Motor neuron (in vitro differentiated cells): ENCODE measurements at regions not wholly inside any gene's neighbourhood (a gene's known extent, or its start where the extent isn't known, plus 50 kb on each side); places are given as distances from the start of the nearest gene placed in this dataset.
"Not testable (repeated sequence)": the region's sequence is repeated elsewhere in the genome, so short reads cannot be mapped to it uniquely, and the experiment has no call there.

Experiments
- ATAC-seq, 8 experiments: fragments of 200-7000 bp; cut with Tn5 transposase; replicated peaks in 6 of 8; 2 replicates each; pipeline ENCODE4 v1.8.0; 2021; ENCODE audit warnings: mild to moderate bottlenecking in 8 of 8, moderate library complexity in 8 of 8
- H3K27ac ChIP-seq, 2 donors: fragments of 250-450 bp; sonication (Bioruptor Pico); 2 replicates each; pipeline ENCODE4 v1.9.0; 2021; ENCODE audit warnings: antibody characterized with exemption in 2 of 2, mild to moderate bottlenecking in 2 of 2, moderate library complexity in 1 of 2
- H3K4me1 ChIP-seq, 2 donors: fragments of 250-450 bp; sonication (Bioruptor Pico); replicated peaks in 1 of 2; 2 replicates each; pipeline ENCODE4 v1.6.1; 2021; ENCODE audit warnings: antibody characterized with exemption in 2 of 2, mild to moderate bottlenecking in 2 of 2, moderate library complexity in 1 of 2
- H3K4me3 ChIP-seq, 5 donors: fragments of 250-450 bp; sonication (Bioruptor Pico); 2 replicates each; pipeline ENCODE4 v1.9.0; 2021; ENCODE audit warnings: antibody characterized with exemption in 5 of 5, mild to moderate bottlenecking in 5 of 5, moderate library complexity in 4 of 5
- WGBS, 10 experiments: fragments of 450-650 bp; shearing (Covaris generic); methylation state at CpG; one replicate each; pipeline ENCODE4 v1.0.0; 2022; 5-methylcytosine and 5-hydroxymethylcytosine counted together
- in situ Hi-C, 9 experiments: fragments of 400-800 bp; cut with MboI; loops; one replicate each; pipeline ENCODE4 v1.15.0; 2021; ENCODE audit warnings: low sequenced_read_pairs in 9 of 9, low pct_unique_long_range_greater_than_20kb in 2 of 9; ENCODE audit not compliant: unreplicated experiment in 9 of 9

DNA sequence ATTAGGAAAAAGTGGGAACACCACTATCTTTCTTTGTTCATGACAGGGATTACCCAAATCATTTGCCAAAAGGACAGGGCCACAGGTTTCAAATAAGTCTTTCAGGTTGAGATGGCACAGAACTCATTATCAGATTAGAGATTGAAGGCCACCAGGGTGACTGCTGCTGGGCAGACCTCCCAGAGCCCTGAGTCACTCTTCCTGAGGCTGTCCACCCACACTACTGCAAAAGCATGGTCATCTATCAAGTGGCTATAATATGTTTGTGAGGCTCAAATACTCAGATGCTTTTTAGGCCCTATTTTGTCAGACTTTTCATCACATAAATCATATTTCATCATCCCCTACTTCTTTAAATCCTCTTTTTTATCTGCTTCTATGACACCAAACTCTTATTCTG is 155.3 kb upstream of the CCDC196 start:
- no peak overlapping the region for H3K27ac ChIP-seq
- H3K4me1 ChIP-seq: no peaks in the 10 kb centered on the region
- in situ Hi-C loops: no loop called here
- no peak overlapping the region for H3K4me3 ChIP-seq
- peak in 3 of 8 experiments; percentile 48 to 85 (median 78) for ATAC-seq

DNA sequence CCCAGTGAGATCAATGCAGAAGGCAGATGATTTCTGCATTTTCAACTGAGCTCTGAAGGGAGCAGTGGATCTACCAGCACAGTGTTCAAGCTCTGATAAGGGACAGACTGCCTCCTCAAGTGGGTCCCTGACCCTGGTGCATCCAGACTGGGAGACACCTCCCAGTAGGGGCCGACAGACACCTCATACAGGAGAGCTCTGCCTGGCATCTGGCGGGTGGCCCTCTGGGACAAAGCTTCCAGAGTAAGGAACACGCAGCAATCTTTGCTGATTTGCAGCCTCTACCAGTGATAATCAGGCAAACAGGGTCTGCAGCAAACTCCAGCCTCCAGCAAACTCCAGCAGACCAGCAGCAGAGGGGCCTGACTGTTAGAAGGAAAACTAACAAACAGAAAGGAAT is 152.9 kb upstream of the CCDC196 start:
- ATAC-seq: not testable (repeated sequence)

DNA sequence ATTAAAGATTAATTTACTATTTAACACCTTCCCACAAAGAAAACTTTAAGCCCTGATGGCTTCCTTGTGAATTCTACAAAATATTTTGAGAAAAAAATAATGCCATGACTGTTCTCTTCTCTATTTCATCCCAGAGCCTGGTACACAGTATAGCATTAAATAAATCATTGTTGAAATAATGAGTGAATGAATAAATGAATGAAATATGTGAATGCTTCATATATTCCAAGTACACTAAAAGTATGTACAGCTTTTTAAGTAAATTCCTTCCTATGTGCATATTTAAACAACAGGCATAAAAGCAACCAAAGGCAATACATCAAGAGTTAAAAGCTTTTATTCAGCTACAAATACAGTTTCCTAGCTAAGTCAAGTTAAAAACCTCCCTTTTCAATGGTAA is 144.9 kb upstream of the CCDC196 start:
- Histone ChIP-seq H3K27ac (no peak overlapping the region), H3K4me1 (no peaks in the 10 kb centered on the region), H3K4me3 (no peak overlapping the region)
- in situ Hi-C loops: no loop called here
- peak in 1 of 8 experiments; percentile 94 for ATAC-seq

More for the DNA sequence above, 152.9 kb upstream of the CCDC196 start:
- H3K27ac ChIP-seq, H3K4me1 ChIP-seq, H3K4me3 ChIP-seq, in situ Hi-C loops: not testable (repeated sequence)
- 0 to 100% (median 55%) methylated on average over 1 of the region's 3 CpGs; no CpG with 5 or more reads in 4 of the 10 experiments for WGBS, 10 experiments

DNA sequence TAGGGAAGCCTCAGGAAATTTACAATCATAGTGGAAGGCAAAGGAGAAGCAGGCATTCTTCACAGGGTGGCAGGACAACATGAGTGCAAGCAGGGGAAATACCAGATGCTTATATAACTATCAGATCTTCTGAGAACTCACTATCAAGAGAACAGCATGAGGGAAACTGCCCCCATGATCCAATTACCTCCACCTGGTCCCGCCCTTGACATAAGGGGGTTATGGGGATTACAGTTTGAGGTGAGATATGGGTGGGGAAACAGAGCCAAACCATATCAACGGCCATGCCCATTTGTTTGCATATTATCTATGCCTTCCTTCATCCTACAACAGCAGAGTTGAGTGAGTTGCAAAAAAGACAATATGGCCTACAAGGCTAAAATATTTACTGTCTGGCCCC is 140.2 kb upstream of the CCDC196 start:
- H3K4me1 ChIP-seq: no peaks in the 10 kb centered on the region
- H3K4me3 ChIP-seq: no peak overlapping the region
- in situ Hi-C loops: no loop called here
- ATAC-seq: no peak
- H3K27ac ChIP-seq: no peak overlapping the region
- WGBS, 10 experiments: 20 to 92% (median 47%) methylated on average over 1 to 2 of the region's 2 CpGs; no CpG with 5 or more reads in 4 of the 10 experiments

DNA sequence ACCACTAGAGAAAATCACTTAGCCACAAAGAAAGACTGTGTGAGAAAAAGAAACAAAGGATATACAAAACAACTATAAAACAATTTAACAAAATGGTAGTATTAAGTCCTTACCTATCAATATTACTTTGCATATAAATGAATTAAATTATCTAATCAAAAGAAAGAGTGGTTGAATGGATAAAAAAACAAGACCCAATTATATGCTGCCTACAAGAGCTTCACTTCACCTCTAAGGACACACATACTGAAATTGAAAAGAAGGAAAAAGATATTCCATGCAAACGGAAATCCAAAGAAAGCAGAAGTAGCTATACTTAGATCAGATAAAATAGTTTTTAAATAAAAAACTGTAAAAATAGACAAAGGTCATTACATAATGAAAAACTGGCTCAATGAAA is 134.9 kb upstream of the CCDC196 start:
- no peak overlapping the region for H3K27ac ChIP-seq
- ATAC-seq: no peak
- no peaks in the 10 kb centered on the region for H3K4me1 ChIP-seq
- 0 to 100% (median 72%) methylated on average over 1 of the region's 1 CpG; no CpG with 5 or more reads in 2 of the 10 experiments for WGBS, 10 experiments
- H3K4me3 ChIP-seq: no peak overlapping the region
- in situ Hi-C loops: no loop called here

DNA sequence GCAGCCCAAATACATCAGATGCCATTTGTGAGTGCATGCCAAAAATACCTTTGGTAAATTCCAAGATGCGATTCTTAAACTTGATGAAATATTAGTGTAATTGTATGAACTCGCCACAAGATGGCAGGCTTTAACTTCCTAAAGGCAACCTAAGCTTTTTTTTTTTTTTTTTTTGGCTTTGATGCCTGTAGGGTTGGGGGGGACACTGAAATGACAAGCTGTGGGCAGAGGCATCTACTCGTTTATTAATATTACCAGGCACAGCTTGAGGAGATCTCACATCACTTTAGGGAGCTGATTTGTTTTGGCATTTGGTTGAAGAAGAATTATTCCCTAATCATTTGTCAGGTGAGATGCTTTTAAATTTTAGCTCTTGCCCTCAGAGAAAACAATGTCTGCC is 126.7 kb upstream of the CCDC196 start:
- no peak overlapping the region for H3K27ac ChIP-seq
- ATAC-seq: peak in 6 of 8 experiments; percentile 12 to 38 (median 32)
- no peak overlapping the region for H3K4me3 ChIP-seq
- H3K4me1 ChIP-seq: peaks cover 11 to 14% of the 10 kb centered on the region in 2 donors
- WGBS, 10 experiments: 0 to 11% (median 0%) methylated on average over 1 to 3 of the region's 3 CpGs; no CpG with 5 or more reads in 3 of the 10 experiments
- in situ Hi-C loops: no loop called here

DNA sequence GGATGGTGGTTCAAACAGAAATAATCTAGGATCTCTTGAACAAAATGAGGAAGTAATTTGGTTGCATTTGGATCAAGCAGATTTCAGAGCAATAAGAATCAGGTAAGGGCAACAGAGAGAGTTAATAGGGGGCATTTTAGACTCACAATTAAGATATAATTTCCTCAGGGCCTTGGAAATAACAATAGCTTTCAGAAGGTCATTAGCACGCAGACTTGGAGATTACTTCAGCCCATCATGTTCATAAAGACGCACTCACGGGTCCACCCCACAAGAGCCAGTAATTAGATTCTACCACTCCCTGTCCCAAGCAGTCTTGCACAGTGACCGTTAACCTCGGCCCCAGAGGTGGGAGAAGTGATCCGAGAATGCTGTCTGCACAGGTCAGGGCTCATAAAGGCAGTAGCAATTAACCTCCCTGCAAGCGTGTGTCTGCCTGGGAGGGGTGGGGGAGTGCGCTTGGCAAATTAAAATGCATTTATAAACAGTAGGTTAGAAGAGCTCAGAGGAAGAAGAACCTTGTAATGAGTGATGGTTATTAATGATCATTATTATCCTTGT is 125.7 kb upstream of the CCDC196 start:
- in situ Hi-C loops: no loop called here
- no peak overlapping the region for H3K27ac ChIP-seq
- H3K4me1 ChIP-seq: peaks cover 11 to 14% of the 10 kb centered on the region in 2 donors
- WGBS, 10 experiments: 0 to 100% (median 59%) methylated on average over 1 to 7 of the region's 8 CpGs
- peak in 5 of 8 experiments; percentile 25 to 73 (median 70) for ATAC-seq
- H3K4me3 ChIP-seq: no peak overlapping the region

DNA sequence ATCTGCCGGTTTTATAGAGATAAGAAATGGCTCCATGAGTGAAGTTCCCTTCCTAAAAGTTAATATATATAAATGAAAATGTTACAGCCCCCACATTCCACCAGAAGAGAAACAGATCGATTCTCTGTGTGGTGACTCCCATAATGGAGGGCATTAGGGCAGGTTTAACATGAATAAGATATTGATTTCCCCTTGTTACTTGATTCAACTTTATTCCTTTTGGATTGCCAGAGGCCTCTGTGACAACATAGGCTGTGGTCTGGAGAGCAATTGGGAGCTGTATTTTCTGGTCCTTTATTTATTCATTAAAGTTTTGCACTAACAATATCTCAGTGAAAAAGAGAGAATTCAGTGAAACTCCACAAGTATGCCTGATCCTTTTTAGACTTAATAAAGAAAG is 125.2 kb upstream of the CCDC196 start:
- WGBS, 10 experiments: 5 to 74% (median 53%) methylated on average over 1 to 2 of the region's 2 CpGs; no CpG with 5 or more reads in 2 of the 10 experiments
- in situ Hi-C loops: no loop called here
- Histone ChIP-seq H3K4me1 (peaks cover 11 to 14% of the 10 kb centered on the region in 2 donors), H3K4me3 (no peak overlapping the region), H3K27ac (no peak overlapping the region)
- peak in 1 of 8 experiments; percentile 9 for ATAC-seq

DNA sequence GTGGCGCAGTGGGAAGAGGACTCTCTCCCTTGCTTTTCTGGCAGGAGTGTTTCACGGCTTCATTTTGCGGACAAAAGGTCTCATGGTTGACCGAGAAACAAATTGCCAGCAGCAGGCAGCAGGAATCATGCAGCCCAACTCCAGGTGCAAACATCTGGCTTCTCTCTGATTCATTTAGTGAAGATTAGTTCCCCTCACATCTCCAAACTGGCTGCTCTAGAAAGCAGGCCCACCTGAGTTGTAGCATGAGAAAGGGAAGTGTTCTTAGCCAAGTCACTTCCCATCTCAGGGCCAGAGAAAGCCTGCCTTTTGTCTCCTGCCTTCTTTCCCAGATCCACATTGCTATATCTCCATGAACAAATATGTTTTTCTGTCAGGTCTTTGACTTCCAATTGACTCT is 120.8 kb upstream of the CCDC196 start:
- Histone ChIP-seq H3K4me3 (no peak overlapping the region), H3K27ac (no peak overlapping the region), H3K4me1 (peaks cover 2 to 5% of the 10 kb centered on the region in 2 donors)
- ATAC-seq: no peak
- 30 to 100% (median 83%) methylated on average over 1 to 4 of the region's 4 CpGs; no CpG with 5 or more reads in 1 of the 10 experiments for WGBS, 10 experiments
- in situ Hi-C loops: no loop called here

DNA sequence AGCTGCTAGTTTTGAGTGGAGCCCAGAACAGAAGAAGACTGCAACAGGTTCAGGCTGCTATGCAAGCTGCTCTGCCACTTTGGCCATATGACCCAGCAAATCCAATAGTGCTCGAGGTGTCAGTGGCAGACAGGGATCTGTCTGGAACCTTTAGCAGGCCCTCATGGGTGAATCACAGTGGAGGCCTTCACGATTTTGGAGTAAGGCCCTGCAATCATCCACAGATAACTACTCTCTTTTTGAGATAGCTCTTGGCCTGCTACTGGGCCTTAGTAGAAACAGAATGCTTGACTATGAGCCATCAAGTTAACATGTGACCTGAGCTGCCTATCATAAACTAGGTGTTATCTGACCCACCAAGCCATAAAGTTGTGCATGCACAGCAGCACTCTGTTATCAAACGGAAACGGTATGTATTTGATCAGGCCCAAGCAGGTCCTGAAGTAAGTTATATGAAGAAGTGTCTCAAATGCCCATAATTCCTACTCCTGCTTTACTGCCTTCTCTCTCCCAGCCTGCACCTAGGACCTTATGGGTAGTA is 116.9 kb upstream of the CCDC196 start:
- Histone ChIP-seq H3K4me1 (peaks cover 3 to 4% of the 10 kb centered on the region in 2 donors), H3K27ac (no peak overlapping the region), H3K4me3 (no peak overlapping the region)
- in situ Hi-C loops: no loop called here
- 20 to 100% (median 79%) methylated on average over 1 to 4 of the region's 4 CpGs; no CpG with 5 or more reads in 4 of the 10 experiments for WGBS, 10 experiments
- ATAC-seq: no peak

DNA sequence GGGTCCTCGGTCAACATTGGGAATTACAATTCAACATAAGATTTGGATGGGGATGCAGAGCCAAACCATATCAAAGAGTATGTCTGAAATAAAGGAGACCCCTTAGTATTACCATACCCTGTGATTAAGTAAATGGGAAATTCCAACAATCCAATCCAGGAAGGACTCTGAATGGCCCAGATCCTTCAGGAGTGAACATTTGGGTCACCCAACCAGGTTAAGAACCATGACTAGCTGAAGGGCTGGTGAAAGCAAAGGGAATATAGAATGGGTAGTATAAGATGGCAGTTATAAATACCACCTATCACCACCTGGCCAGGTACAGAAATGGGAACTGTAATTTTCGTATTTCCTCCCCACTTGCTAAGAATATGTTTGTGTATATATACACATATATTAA is 114.4 kb upstream of the CCDC196 start:
- no peak for ATAC-seq
- peaks cover 7 to 19% of the 10 kb centered on the region in 2 donors for H3K4me1 ChIP-seq

DNA sequence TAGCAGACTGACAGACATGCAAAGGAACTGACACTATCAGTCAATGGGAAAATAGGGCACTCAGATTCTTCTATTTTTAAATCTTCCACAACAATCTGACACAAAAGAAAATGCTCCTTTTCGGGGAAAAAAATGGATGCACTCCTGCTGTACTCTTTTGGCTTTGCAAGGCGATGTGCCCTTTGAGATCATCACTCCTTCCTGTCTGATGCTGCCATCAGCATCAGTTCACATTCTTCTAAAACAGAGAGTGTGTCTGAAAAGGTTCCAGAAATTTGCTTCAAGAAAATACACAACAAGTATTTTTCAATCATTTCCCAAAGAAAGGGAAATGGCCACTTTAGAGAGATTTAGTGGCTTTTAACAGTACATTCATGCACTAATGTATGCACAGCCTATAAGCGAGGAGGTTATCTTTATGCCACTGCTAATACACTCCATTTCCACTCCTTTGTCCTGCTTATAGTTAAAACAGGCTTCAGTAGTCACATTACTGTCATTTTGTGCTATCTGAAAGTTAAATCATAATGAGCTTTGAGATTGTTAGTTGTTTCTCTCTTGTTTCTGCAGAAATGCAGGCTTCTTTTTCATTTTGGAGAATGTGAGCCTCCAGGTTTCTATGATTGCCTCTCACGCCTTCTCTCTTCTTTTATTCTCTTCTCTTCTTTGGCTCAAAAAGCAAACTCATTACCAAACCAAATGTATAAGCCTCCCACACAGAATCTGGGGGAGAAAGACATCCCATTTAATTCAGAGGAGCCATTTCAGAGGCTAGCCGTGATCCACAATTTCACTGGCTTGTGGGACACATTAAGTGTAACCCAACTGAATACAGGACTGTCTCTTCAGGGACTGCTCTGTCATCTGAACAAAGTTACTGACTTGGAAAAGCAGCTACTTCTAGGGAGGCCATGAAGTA is 110.9 kb upstream of the CCDC196 start:
- Histone ChIP-seq H3K4me1 (peaks cover 15 to 25% of the 10 kb centered on the region in 2 donors), H3K27ac (peak overlapping the region; percentile 39 to 66), H3K4me3 (no peak overlapping the region)
- 13 to 68% (median 43%) methylated on average over 1 to 5 of the region's 5 CpGs; no CpG with 5 or more reads in 1 of the 10 experiments for WGBS, 10 experiments
- peak in 5 of 8 experiments; percentile 60 to 89 (median 87) for ATAC-seq
- in situ Hi-C loops: loop anchor here in 1 of 9 experiments (25.0 kb wide), 1 partner anchor 737 kb away; no protein-coding TSS in a partner anchor

More for the DNA sequence above, 114.4 kb upstream of the CCDC196 start:
- no peak overlapping the region for H3K4me3 ChIP-seq
- in situ Hi-C loops: no loop called here
- WGBS, 10 experiments: 0 to 100% (median 67%) methylated on average over 1 to 2 of the region's 2 CpGs; no CpG with 5 or more reads in 1 of the 10 experiments
- no peak overlapping the region for H3K27ac ChIP-seq

DNA sequence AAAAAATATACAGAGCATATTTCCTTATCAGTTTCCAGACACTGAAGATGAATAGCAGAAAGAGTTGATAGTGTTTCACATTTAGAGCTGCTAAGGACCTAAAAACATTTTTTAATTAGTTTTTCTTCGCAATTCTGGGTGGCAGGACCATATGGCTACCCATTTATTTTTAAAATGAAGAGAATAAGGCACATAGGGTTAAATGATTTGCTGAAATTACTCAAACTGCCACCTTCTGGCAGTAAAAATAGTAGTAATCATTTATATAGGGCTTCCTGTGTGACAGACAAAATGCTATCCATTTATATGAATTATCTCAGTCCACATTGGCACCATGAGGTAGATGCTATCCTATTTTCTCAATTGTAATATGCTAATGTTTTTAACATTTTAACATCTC is 108.6 kb upstream of the CCDC196 start:
- Histone ChIP-seq H3K27ac (no peak overlapping the region), H3K4me1 (peaks cover 30% of the 10 kb centered on the region in 2 donors), H3K4me3 (no peak overlapping the region)
- in situ Hi-C loops: loop anchor here in 1 of 9 experiments (25.0 kb wide), 1 partner anchor 735 kb away; no protein-coding TSS in a partner anchor
- no peak for ATAC-seq
- 0 to 83% (median 40%) methylated on average over 1 of the region's 1 CpG; no CpG with 5 or more reads in 3 of the 10 experiments for WGBS, 10 experiments
